ENCODE measurements at regions not wholly inside any gene's neighbourhood (a gene's known extent, or its start where the extent isn't known, plus 50 kb on each side); places are given as distances from the start of the nearest gene placed in this dataset.

DNA sequence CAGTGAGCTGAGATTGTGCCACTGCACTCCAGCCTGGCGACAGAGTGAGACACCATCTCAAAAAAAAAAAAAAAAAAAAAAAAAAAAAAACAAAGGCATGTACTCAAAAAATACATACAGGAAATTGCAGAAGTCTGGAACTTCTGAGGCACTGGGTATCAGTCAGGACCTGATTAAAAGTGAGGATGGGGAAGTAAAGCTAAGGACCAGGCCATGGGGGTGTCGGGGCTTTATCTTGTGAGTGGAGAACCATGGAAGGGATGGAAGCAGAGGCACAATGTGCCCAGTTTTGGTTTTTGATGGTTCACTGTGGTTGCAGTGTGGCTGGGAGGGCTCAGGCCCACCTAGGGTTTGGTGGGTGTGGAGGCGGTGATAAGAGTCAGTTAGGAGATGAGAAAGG, 212.7 kb upstream of the PIK3R1 start:
- Histone ChIP-seq H3K9ac (ENCODE audit: low read length) (no peak overlapping the region), H3K9me2 (replicated peaks; ENCODE audit: insufficient read depth, low read length) (no peaks in the 10 kb centered on the region), H2AFZ (ENCODE audit: low read depth, low read length, severe bottlenecking) (no peak overlapping the region), H3K9me3 (ENCODE audit: insufficient read depth, low read length) (no peaks in the 10 kb centered on the region), H3K4me2 (ENCODE audit: low read depth, low read length, poor library complexity, severe bottlenecking) (no peak overlapping the region), H3K79me2 (ENCODE audit: insufficient read depth, low read length) (no peaks in the 10 kb centered on the region), H3K27ac (ENCODE audit: low read depth, low read length) (no peak overlapping the region), H3K27me3 (ENCODE audit: low read length) (no peaks in the 10 kb centered on the region), H3F3A (ENCODE audit: insufficient read depth) (no peaks in the 10 kb centered on the region), H3K4me3 (ENCODE audit: insufficient read depth, low read length, poor library complexity, severe bottlenecking) (no peak overlapping the region), H4K20me1 (ENCODE audit: low read depth, low read length) (no peaks in the 10 kb centered on the region), H3K36me3 (ENCODE audit: low read length) (no peaks in the 10 kb centered on the region)
- no peak for TF ChIP-seq EZH2phosphoT487 (conservative IDR thresholded peaks at IDR 0.05; ENCODE audit: low read length)
- no peak for TF ChIP-seq CTCF (IDR thresholded peaks at IDR 0.05; ENCODE audit: insufficient read depth, low read length, poor library complexity, severe bottlenecking)

GRCh38 chr5:68000805-68001204, 214.8 kb upstream of the PIK3R1 start:
- no peak for TF ChIP-seq EZH2phosphoT487 (conservative IDR thresholded peaks at IDR 0.05; ENCODE audit: low read length)
- TF ChIP-seq CTCF (IDR thresholded peaks at IDR 0.05; ENCODE audit: insufficient read depth, low read length, poor library complexity, severe bottlenecking), result no peak
- no peak overlapping the region for H3K27ac ChIP-seq (ENCODE audit: low read depth, low read length)
- no peak overlapping the region for H3K4me2 ChIP-seq (ENCODE audit: low read depth, low read length, poor library complexity, severe bottlenecking)

DNA sequence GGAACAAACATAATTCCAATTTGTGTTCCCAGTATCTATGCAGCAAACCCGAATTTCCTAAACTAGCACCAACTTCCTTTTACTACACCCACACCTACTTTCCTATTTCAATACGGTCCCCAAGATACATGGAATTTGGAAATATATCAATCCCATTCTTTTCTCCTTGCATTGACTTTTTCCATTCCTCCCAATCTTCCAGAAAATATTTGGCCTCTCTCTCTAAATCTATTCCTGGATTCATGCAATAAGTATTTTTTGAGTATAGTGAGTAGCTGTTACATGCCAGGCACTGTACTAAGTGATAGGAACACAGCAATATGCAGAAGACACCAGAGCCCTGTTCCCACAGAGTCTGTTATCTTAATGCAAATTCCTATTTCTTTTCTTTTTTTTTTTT, 216.2 kb upstream of the PIK3R1 start:
- Histone ChIP-seq H3K9me3 (ENCODE audit: insufficient read depth, low read length) (no peaks in the 10 kb centered on the region), H3K4me3 (ENCODE audit: insufficient read depth, low read length, poor library complexity, severe bottlenecking) (no peak overlapping the region), H3K4me2 (ENCODE audit: low read depth, low read length, poor library complexity, severe bottlenecking) (no peak overlapping the region), H4K20me1 (ENCODE audit: low read depth, low read length) (no peaks in the 10 kb centered on the region), H3K27me3 (ENCODE audit: low read length) (no peaks in the 10 kb centered on the region), H3K9ac (ENCODE audit: low read length) (no peak overlapping the region), H2AFZ (ENCODE audit: low read depth, low read length, severe bottlenecking) (no peak overlapping the region), H3F3A (ENCODE audit: insufficient read depth) (no peaks in the 10 kb centered on the region), H3K9me2 (replicated peaks; ENCODE audit: insufficient read depth, low read length) (no peaks in the 10 kb centered on the region), H3K36me3 (ENCODE audit: low read length) (no peaks in the 10 kb centered on the region), H3K79me2 (ENCODE audit: insufficient read depth, low read length) (no peaks in the 10 kb centered on the region), H3K27ac (ENCODE audit: low read depth, low read length) (no peak overlapping the region)
- no peak for TF ChIP-seq EZH2phosphoT487 (conservative IDR thresholded peaks at IDR 0.05; ENCODE audit: low read length)
- TF ChIP-seq CTCF (IDR thresholded peaks at IDR 0.05; ENCODE audit: insufficient read depth, low read length, poor library complexity, severe bottlenecking), result no peak

More at GRCh38 chr5:68000805-68001204, 214.8 kb upstream of the PIK3R1 start:
- Histone ChIP-seq H3K79me2 (ENCODE audit: insufficient read depth, low read length) (no peaks in the 10 kb centered on the region), H2AFZ (ENCODE audit: low read depth, low read length, severe bottlenecking) (no peak overlapping the region), H3K9ac (ENCODE audit: low read length) (no peak overlapping the region), H3K27me3 (ENCODE audit: low read length) (no peaks in the 10 kb centered on the region), H3K9me2 (replicated peaks; ENCODE audit: insufficient read depth, low read length) (no peaks in the 10 kb centered on the region), H3K36me3 (ENCODE audit: low read length) (no peaks in the 10 kb centered on the region), H3K4me3 (ENCODE audit: insufficient read depth, low read length, poor library complexity, severe bottlenecking) (no peak overlapping the region), H3K9me3 (ENCODE audit: insufficient read depth, low read length) (no peaks in the 10 kb centered on the region), H4K20me1 (ENCODE audit: low read depth, low read length) (no peaks in the 10 kb centered on the region), H3F3A (ENCODE audit: insufficient read depth) (no peaks in the 10 kb centered on the region)
